Endodermal cell (in vitro differentiated cells): ENCODE measurements at regions not wholly inside any gene's neighbourhood (a gene's known extent, or its start where the extent isn't known, plus 50 kb on each side); places are given as distances from the start of the nearest gene placed in this dataset.

Experiments
- DNase-seq: peaks from one replicate; pipeline ENCODE4 v3.0.0-alpha.2; 2017
- H3K27ac ChIP-seq: 2 replicates; pipeline ENCODE4 v1.5.1; 2013; ENCODE audit warnings: mild to moderate bottlenecking, low read depth, low read length, moderate library complexity
- H3K27me3 ChIP-seq: 2 replicates; pipeline ENCODE4 v1.6.1; 2013; ENCODE audit warnings: mild to moderate bottlenecking, low read length, moderate library complexity; ENCODE audit not compliant: insufficient read depth, control insufficient read depth, poor library complexity, severe bottlenecking
- H3K36me3 ChIP-seq: 2 replicates; pipeline ENCODE4 v1.7.0; 2013; ENCODE audit warnings: mild to moderate bottlenecking, low read length, moderate library complexity; ENCODE audit not compliant: control insufficient read depth, insufficient read depth
- H3K4me1 ChIP-seq: one replicate; pipeline ENCODE4 v1.7.0; 2013; ENCODE audit warnings: low read length; ENCODE audit not compliant: control insufficient read depth, insufficient read depth
- H3K4me3 ChIP-seq: 2 replicates; pipeline ENCODE4 v1.5.1; 2013; ENCODE audit warnings: mild to moderate bottlenecking, low read length, moderate library complexity
- H3K9ac ChIP-seq: 2 replicates; pipeline ENCODE4 v1.6.1; 2013; ENCODE audit warnings: mild to moderate bottlenecking, low read length, moderate library complexity; ENCODE audit not compliant: poor library complexity, severe bottlenecking; ENCODE audit errors: extremely low read depth
- H3K9me3 ChIP-seq: 2 replicates; pipeline ENCODE4 v1.6.1; 2013; ENCODE audit warnings: mild to moderate bottlenecking, low read length, moderate library complexity; ENCODE audit not compliant: control insufficient read depth
- H3K27ac Mint-ChIP-seq: 2 replicates; pipeline ENCODE4 v1.8.0; 2020; ENCODE audit warnings: mixed read lengths
- H3K27me3 Mint-ChIP-seq: 2 replicates; pipeline ENCODE4 v1.8.0; 2021; ENCODE audit warnings: mild to moderate bottlenecking, mixed read lengths; ENCODE audit not compliant: insufficient read depth
- H3K36me3 Mint-ChIP-seq: 2 replicates; pipeline ENCODE4 v1.8.0; 2020; ENCODE audit warnings: low read depth, mixed read lengths
- H3K4me1 Mint-ChIP-seq: 2 replicates; pipeline ENCODE4 v1.8.0; 2020; ENCODE audit warnings: mixed read lengths
- H3K4me3 Mint-ChIP-seq: 2 replicates; pipeline ENCODE4 v1.8.0; 2020; ENCODE audit warnings: mild to moderate bottlenecking, moderate library complexity, mixed read lengths
- H3K9me3 Mint-ChIP-seq: 2 replicates; pipeline ENCODE4 v1.8.0; 2020; ENCODE audit warnings: mild to moderate bottlenecking, mixed read lengths
- CTCF ChIP-seq: fragments of 200-600 bp; sonication (generic); conservative IDR thresholded peaks from 2 replicates; pipeline ENCODE4 v1.5.0; 2021; ENCODE audit warnings: antibody characterized with exemption, mild to moderate bottlenecking
- WGBS, 2 experiments: methylation state at CpG; one replicate each; pipeline versions ENCODE4 v1.1.5 to v1.1.7; 2013; ENCODE audit warnings: missing lambda C conversion rate in 2 of 2, mixed read lengths in 1 of 2; ENCODE audit not compliant: insufficient coverage in 1 of 2, insufficient read length in 1 of 2; 5-methylcytosine and 5-hydroxymethylcytosine counted together

GRCh38 chr5:117195076-117195475, 620.5 kb upstream of the SEMA6A start:
- no peak for DNase-seq
- no peaks in the 10 kb centered on the region for H3K36me3 Mint-ChIP-seq
- no peak overlapping the region for H3K27ac ChIP-seq
- no peak overlapping the region for H3K9ac ChIP-seq
- peaks cover 3% of the 10 kb centered on the region for H3K9me3 Mint-ChIP-seq
- H3K9me3 ChIP-seq, result peaks cover 3% of the 10 kb centered on the region
- H3K4me3 Mint-ChIP-seq, result no peak overlapping the region
- H3K4me1 Mint-ChIP-seq, result no peaks in the 10 kb centered on the region
- no peaks in the 10 kb centered on the region for H3K27me3 Mint-ChIP-seq
- no peak overlapping the region for H3K4me3 ChIP-seq
- no peaks in the 10 kb centered on the region for H3K27me3 ChIP-seq
- H3K36me3 ChIP-seq, result no peaks in the 10 kb centered on the region
- no peaks in the 10 kb centered on the region for H3K4me1 ChIP-seq
- no peak for TF ChIP-seq CTCF
- no peak overlapping the region for H3K27ac Mint-ChIP-seq

DNA sequence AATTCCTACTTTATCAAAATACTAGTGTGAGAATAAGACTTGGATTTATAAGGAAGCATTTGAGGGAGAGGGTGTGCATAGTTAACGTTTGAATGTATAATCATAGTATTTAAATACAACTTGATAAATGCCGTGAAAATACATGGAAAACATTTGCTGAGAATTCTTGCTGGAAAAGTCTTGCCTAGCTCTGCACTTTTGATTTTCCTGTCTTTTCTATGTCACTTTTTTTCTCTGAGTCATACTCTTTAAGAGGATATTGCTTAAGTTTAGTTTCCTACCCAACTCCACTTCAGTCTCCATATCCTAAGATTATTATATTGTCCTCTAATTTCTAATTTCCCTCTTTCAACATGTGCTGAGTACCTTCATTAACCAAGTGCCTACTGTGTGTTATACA, 616.6 kb upstream of the SEMA6A start:
- H3K9me3 Mint-ChIP-seq, result no peaks in the 10 kb centered on the region
- Histone ChIP-seq H3K4me1 (no peaks in the 10 kb centered on the region), H3K9me3 (peaks cover 3% of the 10 kb centered on the region), H3K4me3 (no peak overlapping the region), H3K27me3 (no peaks in the 10 kb centered on the region), H3K27ac (no peak overlapping the region), H3K36me3 (no peaks in the 10 kb centered on the region), H3K9ac (no peak overlapping the region)
- TF ChIP-seq CTCF, result no peak
- H3K27me3 Mint-ChIP-seq, result no peaks in the 10 kb centered on the region
- H3K4me1 Mint-ChIP-seq, result peaks cover 26% of the 10 kb centered on the region
- no peak overlapping the region for H3K27ac Mint-ChIP-seq
- DNase-seq, result no peak
- WGBS, 2 experiments, result 100% methylated on average over 1 to 2 of the region's 2 CpGs
- H3K36me3 Mint-ChIP-seq, result no peaks in the 10 kb centered on the region
- H3K4me3 Mint-ChIP-seq, result no peak overlapping the region

- no peak overlapping the region for H3K4me3 ChIP-seq
- no peak for DNase-seq
- peaks cover 3% of the 10 kb centered on the region for H3K9me3 ChIP-seq
- Mint-ChIP-seq H3K27ac (no peak overlapping the region), H3K27me3 (no peaks in the 10 kb centered on the region), H3K4me1 (peaks cover 26% of the 10 kb centered on the region), H3K9me3 (no peaks in the 10 kb centered on the region), H3K36me3 (no peaks in the 10 kb centered on the region), H3K4me3 (no peak overlapping the region)
- WGBS, 2 experiments, result 94 to 100% methylated on average over 2 to 4 of the region's 4 CpGs
- no peak overlapping the region for H3K27ac ChIP-seq
- TF ChIP-seq CTCF, result no peak
- H3K4me1 ChIP-seq, result no peaks in the 10 kb centered on the region
- no peak overlapping the region for H3K9ac ChIP-seq
- H3K27me3 ChIP-seq, result no peaks in the 10 kb centered on the region
- no peaks in the 10 kb centered on the region for H3K36me3 ChIP-seq
Measured at GRCh38 chr5:117189784-117190183, 615.2 kb upstream of the SEMA6A start.
